ENCODE measurements at regions not wholly inside any gene's neighbourhood (a gene's known extent, or its start where the extent isn't known, plus 50 kb on each side); places are given as distances from the start of the nearest gene placed in this dataset.

DNA sequence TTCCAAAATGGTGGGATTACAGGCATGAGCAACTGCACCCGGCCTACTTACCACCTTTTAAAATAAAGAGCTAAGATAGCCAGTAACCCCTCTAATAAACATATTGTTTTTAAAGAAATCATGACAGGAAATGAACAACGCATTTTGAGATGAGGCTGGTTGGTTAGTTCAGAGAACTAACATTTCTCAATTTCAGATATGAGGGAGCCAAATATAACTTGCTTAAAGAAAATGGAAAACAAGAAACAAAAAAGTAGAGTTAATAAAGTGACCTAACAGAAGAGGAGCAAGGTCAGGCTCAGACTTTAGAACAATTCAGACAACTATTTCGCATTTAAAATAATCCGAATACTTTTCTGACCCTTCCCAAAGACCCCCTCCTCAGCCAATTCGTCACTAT lies 254.9 kb upstream of the PHF14 start:
- ChIA-PET POLR2A (no interaction called here), CTCF (no interaction called here)
- DNase-seq (ENCODE audit: extremely low spot score) = no peak
- TF ChIP-seq, protein P1, sequence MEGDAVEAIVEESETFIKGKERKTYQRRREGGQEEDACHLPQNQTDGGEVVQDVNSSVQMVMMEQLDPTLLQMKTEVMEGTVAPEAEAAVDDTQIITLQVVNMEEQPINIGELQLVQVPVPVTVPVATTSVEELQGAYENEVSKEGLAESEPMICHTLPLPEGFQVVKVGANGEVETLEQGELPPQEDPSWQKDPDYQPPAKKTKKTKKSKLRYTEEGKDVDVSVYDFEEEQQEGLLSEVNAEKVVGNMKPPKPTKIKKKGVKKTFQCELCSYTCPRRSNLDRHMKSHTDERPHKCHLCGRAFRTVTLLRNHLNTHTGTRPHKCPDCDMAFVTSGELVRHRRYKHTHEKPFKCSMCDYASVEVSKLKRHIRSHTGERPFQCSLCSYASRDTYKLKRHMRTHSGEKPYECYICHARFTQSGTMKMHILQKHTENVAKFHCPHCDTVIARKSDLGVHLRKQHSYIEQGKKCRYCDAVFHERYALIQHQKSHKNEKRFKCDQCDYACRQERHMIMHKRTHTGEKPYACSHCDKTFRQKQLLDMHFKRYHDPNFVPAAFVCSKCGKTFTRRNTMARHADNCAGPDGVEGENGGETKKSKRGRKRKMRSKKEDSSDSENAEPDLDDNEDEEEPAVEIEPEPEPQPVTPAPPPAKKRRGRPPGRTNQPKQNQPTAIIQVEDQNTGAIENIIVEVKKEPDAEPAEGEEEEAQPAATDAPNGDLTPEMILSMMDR (IDR thresholded peaks at IDR 0.05; ENCODE audit: control extremely low read depth, extremely low read depth, low read depth, missing control alignments) = no peak

DNA sequence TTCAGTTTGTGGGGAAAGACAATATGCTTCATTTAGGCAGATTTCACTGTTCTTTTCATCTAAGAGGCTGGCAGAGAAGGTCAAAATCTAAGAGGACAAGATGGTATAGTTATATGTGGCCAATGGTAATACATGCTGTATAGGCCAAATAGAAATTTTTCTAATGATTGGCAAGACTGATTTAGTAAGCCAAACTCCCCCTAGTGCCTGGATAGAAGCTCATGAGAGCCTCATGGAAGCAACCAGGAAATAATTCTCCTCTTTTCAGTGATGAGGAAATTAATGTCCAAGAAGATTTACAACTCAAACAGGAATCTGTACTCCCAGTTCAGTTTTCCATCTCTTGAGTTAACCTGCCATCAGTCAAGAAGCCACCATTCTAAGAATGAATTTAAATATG lies 253.6 kb upstream of the PHF14 start:
- POLR2A ChIA-PET = no interaction called here
- CTCF ChIA-PET = interaction anchor here (1.1 to 1.6 kb wide), 2 partner anchors 11 to 20 kb away, joined by 3 to 5 read pairs; no protein-coding TSS in a partner anchor
- TF ChIP-seq, protein P1 (IDR thresholded peaks at IDR 0.05; ENCODE audit: control extremely low read depth, extremely low read depth, low read depth, missing control alignments) = no peak
- DNase-seq (ENCODE audit: extremely low spot score) = no peak

DNA sequence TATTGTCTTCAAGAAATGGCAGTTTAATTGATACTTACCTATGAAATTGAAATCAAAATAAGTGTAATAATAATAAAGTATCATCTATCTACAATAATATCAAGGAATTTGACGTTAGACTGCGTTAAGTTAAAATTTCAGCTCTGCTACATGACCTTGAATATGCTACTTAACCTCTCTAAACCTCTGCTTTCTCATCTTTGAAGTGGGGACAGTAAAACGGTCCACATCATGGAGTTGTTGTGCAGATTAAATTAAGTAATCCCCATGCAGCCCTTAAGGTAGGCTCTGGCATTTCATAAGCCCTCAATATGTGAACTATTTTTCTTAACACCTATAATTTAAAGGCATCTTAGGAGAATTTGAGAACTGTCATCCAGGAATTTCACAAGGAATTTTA lies 252.4 kb upstream of the PHF14 start:
- DNase-seq (ENCODE audit: extremely low spot score) = no peak
- TF ChIP-seq, protein P1 (IDR thresholded peaks at IDR 0.05; ENCODE audit: control extremely low read depth, extremely low read depth, low read depth, missing control alignments) = no peak
- CTCF ChIA-PET = interaction anchor here (1.6 to 1.7 kb wide), 3 partner anchors 9 to 11 kb away, joined by 3 to 6 read pairs (median 5); no protein-coding TSS in a partner anchor
- POLR2A ChIA-PET = no interaction called here

DNA sequence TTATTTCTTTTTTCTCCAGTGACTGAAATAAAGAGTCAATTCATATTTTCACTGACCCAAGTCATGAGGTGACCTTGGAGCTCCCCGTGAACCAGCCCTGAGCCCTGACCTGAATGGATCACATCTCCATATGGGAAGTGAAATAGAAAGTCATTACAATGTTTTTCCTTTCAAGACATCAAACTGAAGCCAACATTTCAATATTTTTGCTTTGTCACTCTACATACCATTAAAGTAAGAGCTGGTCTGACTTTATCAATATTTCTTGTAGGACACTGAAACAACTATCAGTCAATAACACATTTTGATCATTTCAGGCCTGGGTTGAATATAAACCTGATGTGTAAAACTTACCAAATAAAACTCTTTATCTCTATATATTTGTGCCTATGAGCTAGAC lies 249.8 kb upstream of the PHF14 start:
- ChIA-PET POLR2A (no interaction called here), CTCF (no interaction called here)
- TF ChIP-seq, protein P1 (IDR thresholded peaks at IDR 0.05; ENCODE audit: control extremely low read depth, extremely low read depth, low read depth, missing control alignments) = no peak
- no peak for DNase-seq (ENCODE audit: extremely low spot score)

DNA sequence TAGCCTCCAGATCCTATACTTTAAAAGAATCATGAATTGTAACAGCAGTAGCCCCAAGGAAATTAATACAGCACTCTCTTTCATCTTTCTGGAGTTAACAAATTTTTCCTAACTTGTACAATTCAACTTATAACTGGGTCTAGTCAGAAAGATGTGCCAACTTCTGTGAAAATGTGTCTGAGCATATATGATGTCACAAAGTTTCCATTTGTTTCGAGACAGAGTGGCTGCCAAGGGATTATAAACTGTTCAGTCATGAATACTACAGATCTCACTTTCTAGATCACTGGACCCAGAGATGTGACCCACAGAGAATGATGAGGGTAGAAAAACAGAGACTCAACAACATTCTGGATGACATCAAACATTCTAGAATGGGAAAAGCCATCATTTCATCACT lies 249.2 kb upstream of the PHF14 start:
- TF ChIP-seq, protein P1 (IDR thresholded peaks at IDR 0.05; ENCODE audit: control extremely low read depth, extremely low read depth, low read depth, missing control alignments) = no peak
- ChIA-PET CTCF (no interaction called here), POLR2A (no interaction called here)
- DNase-seq (ENCODE audit: extremely low spot score) = no peak

DNA sequence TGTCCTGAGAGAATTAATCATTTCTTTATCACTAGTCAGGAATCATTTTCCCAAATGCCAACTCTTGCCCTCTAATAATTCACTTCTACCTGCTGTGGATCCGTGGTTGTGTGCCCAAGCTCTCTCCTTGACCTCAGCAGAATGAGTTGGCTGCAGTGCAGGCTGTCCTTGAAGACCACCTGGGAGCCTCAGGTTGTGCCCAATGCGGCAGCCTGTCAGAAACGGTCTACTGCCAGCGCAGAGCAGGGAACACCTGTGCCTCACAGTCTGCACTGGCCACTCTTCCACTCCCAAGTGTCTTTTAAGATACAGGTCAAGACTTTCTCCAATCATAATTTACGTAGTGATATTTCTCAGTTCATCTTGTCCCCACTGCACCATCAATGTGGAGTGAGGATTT lies 246.0 kb upstream of the PHF14 start:
- ChIA-PET CTCF (interaction anchor here (1.4 kb wide), 1 partner anchor 10 kb away, joined by 3 read pairs; no protein-coding TSS in a partner anchor), POLR2A (no interaction called here)
- DNase-seq (ENCODE audit: extremely low spot score) = no peak

More for the DNA sequence above, 246.0 kb upstream of the PHF14 start:
- TF ChIP-seq, protein P1 (IDR thresholded peaks at IDR 0.05; ENCODE audit: control extremely low read depth, extremely low read depth, low read depth, missing control alignments) = no peak
